ENCODE measurements at regions not wholly inside any gene's neighbourhood (a gene's known extent, or its start where the extent isn't known, plus 50 kb on each side); places are given as distances from the start of the nearest gene placed in this dataset.

- Mint-ChIP-seq H3K4me3 (ENCODE audit: unreplicated experiment) (no peak overlapping the region), H3K9me3 (ENCODE audit: low read depth) (no peaks in the 10 kb centered on the region), H3K36me3 (ENCODE audit: low read depth) (no peaks in the 10 kb centered on the region), H3K4me1 (ENCODE audit: low read depth) (peaks cover 32% of the 10 kb centered on the region), H3K27me3 (ENCODE audit: low read depth) (peaks cover 2% of the 10 kb centered on the region), H3K27ac (ENCODE audit: unreplicated experiment) (peak overlapping the region; percentile 12)
- TF ChIP-seq CTCF (IDR thresholded peaks at IDR 0.05), result no peak
- no peak for DNase-seq (ENCODE audit: low spot score)
These were observed 132.9 kb downstream of the BAMBI start for GRCh38 chr10:28810057-28810870.

GRCh38 chr10:28811639-28812349, 134.5 kb downstream of the BAMBI start:
- Mint-ChIP-seq H3K27ac (ENCODE audit: unreplicated experiment) (no peak overlapping the region), H3K4me1 (ENCODE audit: low read depth) (peaks cover 24% of the 10 kb centered on the region), H3K36me3 (ENCODE audit: low read depth) (no peaks in the 10 kb centered on the region), H3K9me3 (ENCODE audit: low read depth) (no peaks in the 10 kb centered on the region), H3K4me3 (ENCODE audit: unreplicated experiment) (no peak overlapping the region), H3K27me3 (ENCODE audit: low read depth) (peaks cover 2% of the 10 kb centered on the region)
- no peak for DNase-seq (ENCODE audit: low spot score)
- no peak for TF ChIP-seq CTCF (IDR thresholded peaks at IDR 0.05)

GRCh38 chr10:28812384-28813372, 135.4 kb downstream of the BAMBI start:
- DNase-seq (ENCODE audit: low spot score), result no peak
- peaks cover 2% of the 10 kb centered on the region for H3K27me3 Mint-ChIP-seq (ENCODE audit: low read depth)
- no peaks in the 10 kb centered on the region for H3K36me3 Mint-ChIP-seq (ENCODE audit: low read depth)
- no peak for TF ChIP-seq CTCF (IDR thresholded peaks at IDR 0.05)
- no peak overlapping the region for H3K27ac Mint-ChIP-seq (ENCODE audit: unreplicated experiment)
- no peaks in the 10 kb centered on the region for H3K9me3 Mint-ChIP-seq (ENCODE audit: low read depth)
- H3K4me3 Mint-ChIP-seq (ENCODE audit: unreplicated experiment), result no peak overlapping the region
- H3K4me1 Mint-ChIP-seq (ENCODE audit: low read depth), result peaks cover 15% of the 10 kb centered on the region

- Mint-ChIP-seq H3K4me1 (ENCODE audit: low read depth) (peaks cover 3% of the 10 kb centered on the region), H3K4me3 (ENCODE audit: unreplicated experiment) (no peak overlapping the region), H3K36me3 (ENCODE audit: low read depth) (no peaks in the 10 kb centered on the region), H3K9me3 (ENCODE audit: low read depth) (no peaks in the 10 kb centered on the region), H3K27me3 (ENCODE audit: low read depth) (no peaks in the 10 kb centered on the region), H3K27ac (ENCODE audit: unreplicated experiment) (no peak overlapping the region)
- no peak for TF ChIP-seq CTCF (IDR thresholded peaks at IDR 0.05)
- DNase-seq (ENCODE audit: low spot score), result no peak
These were observed 138.4 kb downstream of the BAMBI start for GRCh38 chr10:28815681-28816080.
